Neural progenitor cell (in vitro differentiated cells): ENCODE measurements at regions not wholly inside any gene's neighbourhood (a gene's known extent, or its start where the extent isn't known, plus 50 kb on each side); places are given as distances from the start of the nearest gene placed in this dataset.

Experiments
- EZH2 ChIP-seq: fragments of 200-600 bp; sonication (generic); IDR thresholded peaks from 2 replicates; pipeline ENCODE4 v1.6.1; 2017; ENCODE audit warnings: antibody characterized with exemption, mild to moderate bottlenecking, moderate library complexity
- EZH2phosphoT487 ChIP-seq: fragments of 200-600 bp; sonication (generic); IDR thresholded peaks from 2 replicates; pipeline ENCODE4 v1.6.1; 2017; ENCODE audit warnings: antibody characterized with exemption
- TF ChIP-seq, protein P1 (sequence below): fragments of 200-600 bp; sonication (generic); IDR thresholded peaks from 2 replicates; pipeline ENCODE4 v1.5.1; 2017; ENCODE audit warnings: antibody characterized with exemption, mild to moderate bottlenecking

DNA sequence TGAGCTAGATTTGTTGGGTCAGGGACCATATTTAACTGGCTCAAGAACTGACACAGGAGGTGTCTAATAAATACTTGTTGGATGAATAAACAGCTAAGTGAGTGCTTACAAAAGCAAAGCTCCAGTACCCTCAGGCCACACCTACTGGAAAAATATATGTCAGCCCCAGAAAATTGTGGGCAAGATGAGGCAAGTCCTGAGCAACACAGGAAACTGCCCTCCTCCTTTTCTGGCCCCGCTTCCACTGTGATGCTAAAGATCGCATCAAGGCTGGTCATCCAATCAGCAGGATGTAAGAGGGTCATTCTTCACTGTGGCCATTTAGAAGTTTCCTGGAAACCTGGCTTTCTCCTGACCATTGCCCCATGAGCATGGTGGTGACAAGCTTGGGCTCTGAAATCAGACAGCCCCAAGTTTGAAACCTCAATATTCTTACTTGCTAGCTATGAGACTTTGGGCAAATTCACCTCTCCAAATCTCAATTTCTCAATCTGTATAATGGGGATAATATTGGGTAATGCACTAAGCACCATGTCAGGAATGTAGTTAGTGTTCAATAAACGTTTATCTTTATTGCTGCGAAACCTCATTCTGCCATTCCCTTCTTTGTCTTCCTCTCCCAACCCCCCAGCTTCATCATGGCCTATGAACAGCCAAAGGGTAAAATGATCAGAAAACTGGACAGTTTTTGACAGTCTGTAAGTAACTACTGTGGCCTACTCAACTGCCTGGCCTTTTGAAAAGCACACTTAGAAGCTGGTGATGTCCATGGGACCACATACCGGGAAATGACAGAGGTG is 139.3 kb upstream of the PZP start:
- TF ChIP-seq, protein P1, sequence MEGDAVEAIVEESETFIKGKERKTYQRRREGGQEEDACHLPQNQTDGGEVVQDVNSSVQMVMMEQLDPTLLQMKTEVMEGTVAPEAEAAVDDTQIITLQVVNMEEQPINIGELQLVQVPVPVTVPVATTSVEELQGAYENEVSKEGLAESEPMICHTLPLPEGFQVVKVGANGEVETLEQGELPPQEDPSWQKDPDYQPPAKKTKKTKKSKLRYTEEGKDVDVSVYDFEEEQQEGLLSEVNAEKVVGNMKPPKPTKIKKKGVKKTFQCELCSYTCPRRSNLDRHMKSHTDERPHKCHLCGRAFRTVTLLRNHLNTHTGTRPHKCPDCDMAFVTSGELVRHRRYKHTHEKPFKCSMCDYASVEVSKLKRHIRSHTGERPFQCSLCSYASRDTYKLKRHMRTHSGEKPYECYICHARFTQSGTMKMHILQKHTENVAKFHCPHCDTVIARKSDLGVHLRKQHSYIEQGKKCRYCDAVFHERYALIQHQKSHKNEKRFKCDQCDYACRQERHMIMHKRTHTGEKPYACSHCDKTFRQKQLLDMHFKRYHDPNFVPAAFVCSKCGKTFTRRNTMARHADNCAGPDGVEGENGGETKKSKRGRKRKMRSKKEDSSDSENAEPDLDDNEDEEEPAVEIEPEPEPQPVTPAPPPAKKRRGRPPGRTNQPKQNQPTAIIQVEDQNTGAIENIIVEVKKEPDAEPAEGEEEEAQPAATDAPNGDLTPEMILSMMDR, result no peak
- no peak for TF ChIP-seq EZH2
- no peak for TF ChIP-seq EZH2phosphoT487
